K562 (cell line): ENCODE measurements at regions not wholly inside any gene's neighbourhood (a gene's known extent, or its start where the extent isn't known, plus 50 kb on each side); places are given as distances from the start of the nearest gene placed in this dataset.

ENCODE experiments used
- ATAC-seq: fragments of 200-7000 bp; cut with Tn5 transposase; 3 replicates; pipeline ENCODE4 v1.9.1; 2020; ENCODE audit warnings: moderate library complexity
- BruUV-seq: library from RNA; stranded (reverse); fragments of 400-500 nt; replicated peaks from 2 replicates; lab custom pipeline; 2021; lab: Mats Ljungman, UMichigan
- CTCF ChIA-PET: fragments of 300-600 bp; formaldehyde crosslinking; extraction: SDS; loops from one replicate; lab custom pipeline; 2021; ENCODE audit warnings: low intra/inter-chr PET ratio; lab: Yijun Ruan, JAX
- POLR2A ChIA-PET: fragments of 300-600, 350-650 bp; sonication (Branson Sonifier 250); formaldehyde crosslinking; extraction: SDS; loops from one replicate; lab custom pipeline; 2021; ENCODE audit warnings: antibody characterized with exemption, inconsistent platforms; lab: Yijun Ruan, JAX
- DNase-seq, 4 experiments: peaks; one replicate each; pipeline versions ENCODE4 v3.0.0 to v3.0.0-alpha.2; 2011 to 2018; ENCODE audit warnings: low spot score in 3 of 4, mixed read lengths in 3 of 4; ENCODE audit errors: extremely low read depth in 1 of 4
- FAIRE-seq: peaks from 2 replicates; lab custom pipeline; 2011; peaks lifted over from hg19 to GRCh38; lab: Jason Lieb, UNC
- H2AFZ ChIP-seq: 2 replicates; pipeline ENCODE4 v1.6.0; 2011; ENCODE audit warnings: low read depth, low read length, control low read depth, inconsistent platforms
- H3K27ac ChIP-seq: fragments of 200-600 bp; 3 replicates; pipeline ENCODE4 v1.8.0; 2011; ENCODE audit warnings: low read depth, mild to moderate bottlenecking, control low read depth, inconsistent platforms, low read length, moderate library complexity, mixed read lengths; ENCODE audit errors: extremely low read depth
- H3K27me3 ChIP-seq, 2 experiments: fragments of 300-600 bp in 1 of 2; 2 replicates in 1 of 2; 3 replicates in 1 of 2; pipeline versions ENCODE4 v1.6.0 to v1.8.0; 2011; ENCODE audit warnings: inconsistent platforms in 2 of 2, low read length in 2 of 2, mild to moderate bottlenecking in 1 of 2, mixed read lengths in 1 of 2, moderate library complexity in 1 of 2; ENCODE audit not compliant: control insufficient read depth in 2 of 2, insufficient read depth in 2 of 2
- H3K36me3 ChIP-seq: fragments of 300-600 bp; 3 replicates; pipeline ENCODE4 v1.8.0; 2011; ENCODE audit warnings: mild to moderate bottlenecking, low read length, inconsistent platforms; ENCODE audit not compliant: control insufficient read depth, insufficient read depth
- H3K4me1 ChIP-seq, 2 experiments: fragments of 200-600 bp in 1 of 2; replicated peaks in 1 of 2; 2 replicates in 1 of 2; 3 replicates in 1 of 2; pipeline versions ENCODE4 v1.5.1 to v1.8.0; 2011; ENCODE audit warnings: inconsistent platforms in 2 of 2, low read length in 2 of 2, mild to moderate bottlenecking in 1 of 2, mixed read lengths in 1 of 2, moderate library complexity in 1 of 2; ENCODE audit not compliant: control insufficient read depth in 2 of 2, insufficient read depth in 2 of 2
- H3K4me2 ChIP-seq: 2 replicates; pipeline ENCODE4 v1.6.1; 2011; ENCODE audit warnings: low read length, control low read depth, inconsistent platforms, mixed read lengths; ENCODE audit not compliant: insufficient read depth
- H3K4me3 ChIP-seq: fragments of 200-600 bp; sonication (generic), shearing (Covaris generic); 2 replicates; pipeline ENCODE4 v1.5.1; 2016; ENCODE audit warnings: control low read depth, inconsistent platforms
- H3K79me2 ChIP-seq: fragments of 200-600 bp; 3 replicates; pipeline ENCODE4 v1.8.0; 2011; ENCODE audit warnings: low read length, inconsistent platforms; ENCODE audit not compliant: control insufficient read depth, insufficient read depth
- H3K9ac ChIP-seq, 2 experiments: 2 replicates each; pipeline versions ENCODE4 v1.6.0 to v1.6.1; 2011; ENCODE audit warnings: low read depth in 2 of 2, low read length in 2 of 2, control low read depth in 1 of 2, inconsistent platforms in 1 of 2, mild to moderate bottlenecking in 1 of 2, mixed read lengths in 1 of 2; ENCODE audit not compliant: insufficient read depth in 1 of 2
- H3K9me1 ChIP-seq: one replicate; pipeline ENCODE4 v1.6.0; 2011; ENCODE audit warnings: inconsistent platforms, mild to moderate bottlenecking, low read length, moderate library complexity; ENCODE audit not compliant: control insufficient read depth, insufficient read depth
- H3K9me3 ChIP-seq: replicated peaks from 2 replicates; pipeline ENCODE4 v1.5.1; 2011; ENCODE audit warnings: low read depth, low read length, inconsistent platforms; ENCODE audit not compliant: control insufficient read depth, insufficient read depth
- H4K20me1 ChIP-seq: replicated peaks from 2 replicates; pipeline ENCODE4 v1.6.1; 2011; ENCODE audit warnings: low read length, inconsistent platforms, mixed read lengths; ENCODE audit not compliant: control insufficient read depth, insufficient read depth
- CBX2 ChIP-seq: fragments of 200-600 bp; sonication (generic); IDR thresholded peaks from one replicate; pipeline ENCODE4 v1.6.1; 2012; ENCODE audit warnings: mild to moderate bottlenecking, low read length, inconsistent platforms; ENCODE audit not compliant: insufficient read depth, poor library complexity, severe bottlenecking
- CCNT2 ChIP-seq: IDR thresholded peaks from 2 replicates; pipeline ENCODE4 v1.6.1; 2011; ENCODE audit warnings: borderline replicate concordance, low read depth, mild to moderate bottlenecking, moderate library complexity, mixed read lengths, low read length; ENCODE audit not compliant: insufficient read length; ENCODE audit errors: extremely low read depth
- DPF2 ChIP-seq: fragments of 450-650 bp; IDR thresholded peaks from 2 replicates; pipeline ENCODE4 v1.6.1; 2016
- HNRNPUL1 ChIP-seq: fragments of 200-400 bp; formaldehyde crosslinking; IDR thresholded peaks from 2 replicates; pipeline ENCODE4 v1.6.1; 2017; ENCODE audit warnings: low read length
- MBD2 ChIP-seq: sonication (generic); IDR thresholded peaks from 2 replicates; pipeline ENCODE4 v1.6.1; 2016; ENCODE audit warnings: low read depth, borderline replicate concordance
- ZBTB17 ChIP-seq: fragments of 450-650 bp; formaldehyde crosslinking; IDR thresholded peaks from 2 replicates; pipeline ENCODE4 v1.4.0; 2020; ENCODE audit warnings: mild to moderate bottlenecking
- ZEB2 ChIP-seq: fragments of 450-650 bp; IDR thresholded peaks from 2 replicates; pipeline ENCODE4 v1.6.1; 2016
- ZNF77 ChIP-seq: fragments of 250-450 bp; sonication (Bioruptor Pico); IDR thresholded peaks from 2 replicates; pipeline ENCODE4 v1.5.0; 2020
- WGBS: fragments of 100-300 bp; shearing (Covaris generic); methylation state at CpG from one replicate; pipeline ENCODE4 v1.1.6; 2016; ENCODE audit warnings: low coverage, mixed read lengths; ENCODE audit not compliant: insufficient coverage; ENCODE audit errors: missing lambda C conversion rate; 5-methylcytosine and 5-hydroxymethylcytosine counted together
- in situ Hi-C: fragments of 300-500 bp; cut with MboI; formaldehyde crosslinking; loops from 4 replicates; pipeline ENCODE4 v1.15.0; 2018; ENCODE audit warnings: inconsistent platforms, mixed read lengths
- intact Hi-C: fragments of 100-400 bp; cut with micrococcal nuclease; formaldehyde crosslinking; loops from 2 replicates; pipeline ENCODE4 v1.14.2; 2022

GRCh38 chr7:156158213-156158612 is 345.9 kb upstream of the SHH start:
- FAIRE-seq = no peak
- intact Hi-C loops = no loop called here
- ChIA-PET POLR2A (no interaction called here), CTCF (no interaction called here)
- Histone ChIP-seq H4K20me1 (0 out of 2 replicates have a peak, but pooled peaks cover 6% of the 10 kb centered on the region), H3K36me3 (no peaks in the 10 kb centered on the region), H3K4me3 (no peak overlapping the region), H3K9ac (no peak overlapping the region), H3K27ac (no peak overlapping the region), H2AFZ (no peak overlapping the region), H3K4me2 (no peak overlapping the region), H3K79me2 (no peaks in the 10 kb centered on the region), H3K27me3 (peaks cover 12 to 63% of the 10 kb centered on the region in 2 experiments; a peak in 4 of 5 replicates), H3K9me3 (no peaks in the 10 kb centered on the region), H3K4me1 (no peaks in the 10 kb centered on the region), H3K9me1 (no peaks in the 10 kb centered on the region)
- in situ Hi-C loops = no loop called here
- WGBS = 0% methylated on average over 6 of the region's 6 CpGs
- DNase-seq = no peak
- ATAC-seq = no peak
- TF ChIP-seq ZNF77 = no peak
- no peak for TF ChIP-seq CBX2
- TF ChIP-seq DPF2 = no peak
- TF ChIP-seq ZEB2 = no peak
- no peak for TF ChIP-seq ZBTB17
- TF ChIP-seq HNRNPUL1 = no peak
- no peak for TF ChIP-seq CCNT2
- no peak for TF ChIP-seq MBD2
- BruUV-seq = no TSS peak
